IPS-18c (cell line): ENCODE measurements at regions not wholly inside any gene's neighbourhood (a gene's known extent, or its start where the extent isn't known, plus 50 kb on each side); places are given as distances from the start of the nearest gene placed in this dataset.
"Not testable (repeated sequence)": the region's sequence is repeated elsewhere in the genome, so short reads cannot be mapped to it uniquely, and the experiment has no call there.

Experiments
- H3K4me3 ChIP-seq: 2 replicates; pipeline ENCODE4 v1.7.0; 2013; ENCODE audit warnings: low read depth, mild to moderate bottlenecking, low read length, moderate library complexity; ENCODE audit not compliant: insufficient read depth
- H3K9me3 ChIP-seq: one replicate; pipeline ENCODE4 v1.6.1; 2013; ENCODE audit warnings: mild to moderate bottlenecking, low read length, moderate library complexity; ENCODE audit not compliant: control insufficient read depth, insufficient read depth

- H3K4me3 ChIP-seq, result no peak overlapping the region
- H3K9me3 ChIP-seq, result peaks cover 23% of the 10 kb centered on the region
Measured at GRCh38 chr17:21843318-21843865, 151.1 kb downstream of the KCNJ18 start.

- Histone ChIP-seq H3K4me3 (no peak overlapping the region), H3K9me3 (peaks cover 23% of the 10 kb centered on the region)
Measured at GRCh38 chr17:21843951-21844590, 151.7 kb downstream of the KCNJ18 start.

DNA sequence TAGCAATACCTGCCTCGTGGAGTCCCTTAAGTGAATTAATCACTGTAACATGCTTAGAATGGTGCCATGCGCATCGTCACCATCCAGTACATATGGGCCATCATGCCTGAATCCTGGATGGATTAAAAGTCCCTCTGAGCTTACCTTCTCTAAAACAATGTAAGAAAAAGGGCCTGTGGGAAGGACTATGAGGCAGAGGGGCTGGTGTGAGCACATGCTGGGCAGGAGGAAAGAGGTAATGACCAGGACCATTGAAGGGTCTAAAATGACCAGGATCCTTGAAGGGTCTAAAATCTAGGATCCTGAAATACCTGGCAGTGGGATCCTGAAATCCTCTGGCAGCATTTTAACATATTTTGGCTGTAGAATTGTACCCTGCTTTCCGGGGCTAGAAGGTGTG is 156.2 kb downstream of the KCNJ18 start:
- H3K9me3 ChIP-seq, result peaks cover 15% of the 10 kb centered on the region
- H3K4me3 ChIP-seq, result not testable (repeated sequence)

GRCh38 chr17:21849030-21849429 is 156.7 kb downstream of the KCNJ18 start:
- peaks cover 13% of the 10 kb centered on the region for H3K9me3 ChIP-seq
- peak overlapping the region; percentile 16; the same call in 1 of the 2 replicates for H3K4me3 ChIP-seq

DNA sequence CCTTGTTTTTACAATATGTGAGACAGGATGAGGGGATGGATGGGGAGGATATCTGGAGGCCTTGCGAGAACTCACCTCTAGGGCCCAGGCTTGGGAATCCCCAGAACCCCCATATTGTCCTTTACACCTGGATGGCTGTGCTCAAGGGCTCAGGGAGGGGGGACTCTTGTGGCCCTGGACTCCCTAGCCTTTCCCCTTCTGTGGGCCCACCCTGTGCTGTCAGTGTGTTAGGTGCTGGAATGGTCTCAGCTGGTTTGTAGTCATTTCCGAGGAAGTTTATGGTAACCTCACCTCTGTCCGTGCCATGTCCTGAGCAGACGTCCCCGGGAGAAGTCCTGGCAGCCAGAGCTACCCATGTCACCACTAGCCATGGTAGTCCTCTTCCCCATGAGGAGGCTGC is 158.3 kb downstream of the KCNJ18 start:
- 0 out of 2 replicates have a peak overlapping the region, but pooled peaks have one; percentile 20 for H3K4me3 ChIP-seq
- peaks cover 13% of the 10 kb centered on the region for H3K9me3 ChIP-seq
